Urinary bladder (tissue), 3 donors: ENCODE measurements at regions not wholly inside any gene's neighbourhood (a gene's known extent, or its start where the extent isn't known, plus 50 kb on each side); places are given as distances from the start of the nearest gene placed in this dataset.

Source experiments
- DNase-seq: peaks from one replicate; pipeline ENCODE4 v3.0.0-alpha.2; 2015; ENCODE audit errors: extremely low spot score
- H3K27ac ChIP-seq: one replicate; pipeline ENCODE4 v1.5.1; 2013; ENCODE audit warnings: low read depth, mild to moderate bottlenecking, moderate library complexity
- H3K36me3 ChIP-seq: one replicate; pipeline ENCODE4 v1.6.1; 2013; ENCODE audit warnings: mild to moderate bottlenecking, moderate library complexity; ENCODE audit not compliant: insufficient read depth
- H3K4me1 ChIP-seq: one replicate; pipeline ENCODE4 v1.6.1; 2013; ENCODE audit warnings: mild to moderate bottlenecking, moderate library complexity; ENCODE audit not compliant: insufficient read depth
- H3K4me3 ChIP-seq: one replicate; pipeline ENCODE4 v1.5.1; 2013; ENCODE audit warnings: low read depth, low read length
- WGBS: extraction: QIAGEN DNeasy Blood & Tissue Kit; methylation state at CpG from one replicate; pipeline ENCODE4 v1.1.7; 2013; 5-methylcytosine and 5-hydroxymethylcytosine counted together
- donor health status: healthy with polysubstance abuse.
- donor health status: healthy.

GRCh38 chr16:6949240-6949639 lies 383.4 kb upstream of the RBFOX1 start:
- no peaks in the 10 kb centered on the region for H3K4me1 ChIP-seq
- H3K27ac ChIP-seq: no peak overlapping the region
- WGBS: 65% methylated on average over 5 of the region's 5 CpGs
- no peaks in the 10 kb centered on the region for H3K36me3 ChIP-seq
- no peak for DNase-seq
- no peak overlapping the region for H3K4me3 ChIP-seq

GRCh38 chr16:6947291-6947690 lies 385.4 kb upstream of the RBFOX1 start:
- Histone ChIP-seq H3K4me1 (no peaks in the 10 kb centered on the region), H3K4me3 (no peak overlapping the region), H3K36me3 (no peaks in the 10 kb centered on the region), H3K27ac (no peak overlapping the region)
- 62% methylated on average over 6 of the region's 6 CpGs for WGBS
- no peak for DNase-seq

- 35% methylated on average over 1 of the region's 1 CpG for WGBS
- Histone ChIP-seq H3K4me3 (no peak overlapping the region), H3K4me1 (no peaks in the 10 kb centered on the region), H3K36me3 (no peaks in the 10 kb centered on the region), H3K27ac (no peak overlapping the region)
- DNase-seq: no peak
These were observed 385.8 kb upstream of the RBFOX1 start for GRCh38 chr16:6946802-6947201.

GRCh38 chr16:6946106-6946505 lies 386.5 kb upstream of the RBFOX1 start:
- Histone ChIP-seq H3K36me3 (no peaks in the 10 kb centered on the region), H3K27ac (no peak overlapping the region), H3K4me3 (no peak overlapping the region), H3K4me1 (no peaks in the 10 kb centered on the region)
- WGBS: 63% methylated on average over 1 of the region's 1 CpG
- DNase-seq: no peak

DNA sequence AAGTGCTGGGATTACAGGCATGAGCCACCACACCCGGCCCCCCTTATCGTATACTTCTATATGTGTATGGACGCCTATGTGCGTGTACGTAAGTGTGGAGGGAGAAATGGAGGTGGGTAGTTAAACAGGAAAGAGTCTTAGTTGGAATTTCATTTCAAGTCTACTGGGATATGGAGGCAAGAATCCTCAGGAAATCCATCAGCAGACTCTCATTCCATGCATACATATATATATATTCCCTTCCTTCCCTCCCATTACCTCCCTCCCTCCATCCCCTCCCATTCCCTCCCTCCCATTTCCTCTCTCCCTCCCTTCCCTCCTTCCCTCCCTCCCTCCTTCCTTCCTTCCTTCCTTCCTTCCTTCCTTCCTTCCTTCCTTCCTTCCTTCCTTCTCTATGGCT lies 391.7 kb upstream of the RBFOX1 start:
- Histone ChIP-seq H3K4me1 (no peaks in the 10 kb centered on the region), H3K36me3 (no peaks in the 10 kb centered on the region), H3K27ac (no peak overlapping the region), H3K4me3 (no peak overlapping the region)
- 91% methylated on average over 5 of the region's 5 CpGs for WGBS
- DNase-seq: no peak

GRCh38 chr16:6937641-6938040 lies 395.0 kb upstream of the RBFOX1 start:
- no peaks in the 10 kb centered on the region for H3K36me3 ChIP-seq
- H3K4me1 ChIP-seq: no peaks in the 10 kb centered on the region
- DNase-seq: no peak
- H3K27ac ChIP-seq: no peak overlapping the region
- no peak overlapping the region for H3K4me3 ChIP-seq
- 78% methylated on average over 5 of the region's 5 CpGs for WGBS

DNA sequence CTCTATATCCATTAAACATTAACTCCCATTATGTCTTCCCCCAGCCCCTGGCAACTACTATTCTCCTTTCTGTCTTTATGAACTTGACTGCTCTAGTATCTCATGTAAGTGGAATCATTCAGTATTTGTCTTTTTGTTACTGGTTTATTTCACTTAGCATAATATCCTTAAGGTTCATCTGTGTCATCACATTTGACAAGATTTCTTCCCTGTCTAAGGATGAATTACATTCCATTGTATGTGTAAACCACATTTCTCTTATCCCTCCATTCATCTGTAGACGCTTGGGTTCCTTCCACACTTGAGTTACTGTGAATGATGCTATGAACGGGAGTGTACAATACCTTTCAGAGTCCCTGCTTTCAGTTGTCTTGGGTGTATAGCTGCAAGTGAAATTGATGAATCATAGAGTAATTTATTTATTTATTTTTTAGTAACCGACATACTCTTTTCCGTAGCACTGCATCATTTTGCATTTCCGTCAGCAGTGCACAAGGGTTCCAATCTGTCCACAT lies 399.7 kb upstream of the RBFOX1 start:
- WGBS: 83% methylated on average over 5 of the region's 5 CpGs
- no peaks in the 10 kb centered on the region for H3K36me3 ChIP-seq
- no peaks in the 10 kb centered on the region for H3K4me1 ChIP-seq
- no peak overlapping the region for H3K27ac ChIP-seq
- H3K4me3 ChIP-seq: no peak overlapping the region
- no peak for DNase-seq

GRCh38 chr16:6929868-6930267 lies 402.8 kb upstream of the RBFOX1 start:
- Histone ChIP-seq H3K4me3 (no peak overlapping the region), H3K36me3 (no peaks in the 10 kb centered on the region), H3K27ac (no peak overlapping the region), H3K4me1 (no peaks in the 10 kb centered on the region)
- WGBS: 47% methylated on average over 4 of the region's 4 CpGs
- DNase-seq: no peak

GRCh38 chr16:6926762-6927161 lies 405.9 kb upstream of the RBFOX1 start:
- H3K27ac ChIP-seq: no peak overlapping the region
- DNase-seq: no peak
- WGBS: 25% methylated on average over 7 of the region's 7 CpGs
- H3K4me3 ChIP-seq: no peak overlapping the region
- no peaks in the 10 kb centered on the region for H3K36me3 ChIP-seq
- no peaks in the 10 kb centered on the region for H3K4me1 ChIP-seq

DNA sequence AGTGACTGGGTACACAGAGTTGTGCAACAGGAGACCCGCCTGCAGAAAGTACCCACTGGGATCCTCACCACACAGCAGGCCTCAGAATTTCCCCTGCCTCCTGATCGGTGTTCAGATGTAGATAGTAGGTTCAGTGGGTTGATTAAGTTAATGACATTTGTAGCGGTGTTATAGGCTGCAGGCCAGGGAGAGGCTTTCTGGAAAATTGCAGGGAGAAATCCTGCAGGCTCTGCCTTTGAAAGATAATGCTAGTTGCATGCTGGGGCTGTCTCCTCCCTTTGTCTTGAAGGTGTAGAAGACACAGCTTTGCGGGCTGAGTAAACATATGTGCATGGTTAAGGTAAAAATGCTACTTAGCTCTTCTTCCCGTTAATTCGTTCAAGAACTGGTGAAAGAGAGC lies 406.3 kb upstream of the RBFOX1 start:
- WGBS: 23% methylated on average over 6 of the region's 6 CpGs
- DNase-seq: no peak
- no peak overlapping the region for H3K4me3 ChIP-seq
- no peaks in the 10 kb centered on the region for H3K4me1 ChIP-seq
- no peaks in the 10 kb centered on the region for H3K36me3 ChIP-seq
- H3K27ac ChIP-seq: no peak overlapping the region

GRCh38 chr16:6918646-6919045 lies 414.0 kb upstream of the RBFOX1 start:
- H3K4me1 ChIP-seq: no peaks in the 10 kb centered on the region
- no peak overlapping the region for H3K27ac ChIP-seq
- H3K36me3 ChIP-seq: no peaks in the 10 kb centered on the region
- no peak for DNase-seq
- H3K4me3 ChIP-seq: no peak overlapping the region
- WGBS: 87% methylated on average over 7 of the region's 7 CpGs

GRCh38 chr16:6916946-6917345 lies 415.7 kb upstream of the RBFOX1 start:
- Histone ChIP-seq H3K27ac (no peak overlapping the region), H3K4me1 (no peaks in the 10 kb centered on the region), H3K4me3 (no peak overlapping the region), H3K36me3 (no peaks in the 10 kb centered on the region)
- 89% methylated on average over 2 of the region's 2 CpGs for WGBS
- DNase-seq: no peak

- H3K36me3 ChIP-seq: no peaks in the 10 kb centered on the region
- H3K4me3 ChIP-seq: no peak overlapping the region
- no peak for DNase-seq
- H3K27ac ChIP-seq: no peak overlapping the region
- WGBS: 80% methylated on average over 5 of the region's 5 CpGs
- H3K4me1 ChIP-seq: no peaks in the 10 kb centered on the region
These were observed 419.1 kb upstream of the RBFOX1 start for GRCh38 chr16:6913566-6913965.

DNA sequence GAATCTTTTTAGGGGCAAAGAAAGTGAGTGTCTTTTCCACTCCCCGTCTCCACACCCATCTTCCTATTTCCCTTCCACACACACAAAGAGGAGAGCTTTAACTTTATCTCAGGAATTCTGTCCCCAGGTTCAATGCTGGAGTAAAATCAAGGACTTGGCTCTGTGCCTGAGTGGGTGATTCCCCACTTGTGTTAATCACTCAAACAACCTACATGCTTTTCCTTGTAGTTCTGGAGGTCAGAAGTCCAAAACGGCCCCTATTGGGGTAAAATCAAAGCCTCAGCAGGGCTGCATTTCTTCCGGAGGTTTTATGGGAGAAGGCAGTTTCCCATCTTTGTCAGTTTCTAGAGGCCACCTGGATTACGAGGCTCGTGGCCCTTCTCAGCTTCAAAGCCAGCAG lies 422.3 kb upstream of the RBFOX1 start:
- whole genome bisulfite sequencing: 31% methylated on average over 5 of the region's 5 CpGs
- H3K4me3 ChIP-seq: no peak overlapping the region
- H3K36me3 ChIP-seq: no peaks in the 10 kb centered on the region
- H3K27ac ChIP-seq: no peak overlapping the region
- DNase-seq: no peak
- no peaks in the 10 kb centered on the region for H3K4me1 ChIP-seq

DNA sequence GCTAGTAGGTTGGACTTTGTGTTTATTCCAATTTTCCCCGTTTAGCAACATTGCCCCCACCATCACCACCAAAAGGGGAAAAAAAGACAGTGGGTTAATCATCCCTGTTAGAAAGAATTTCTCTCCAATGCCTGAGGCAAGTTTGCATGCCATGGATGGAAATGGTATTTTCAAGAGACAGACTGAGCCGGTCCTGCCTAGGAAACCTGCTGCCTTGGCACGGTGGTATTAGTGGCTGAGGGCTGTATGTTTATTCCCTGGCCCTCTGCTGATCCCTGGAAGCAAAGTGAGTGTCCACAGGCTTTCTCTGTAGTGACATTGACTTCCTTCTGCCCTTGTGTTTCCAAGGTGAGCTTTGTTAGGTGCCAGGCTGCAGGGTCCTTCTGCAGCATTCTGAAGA lies 427.0 kb upstream of the RBFOX1 start:
- DNase-seq: no peak
- H3K4me1 ChIP-seq: no peaks in the 10 kb centered on the region
- no peak overlapping the region for H3K27ac ChIP-seq
- 43% methylated on average over 3 of the region's 3 CpGs for WGBS
- no peak overlapping the region for H3K4me3 ChIP-seq
- H3K36me3 ChIP-seq: no peaks in the 10 kb centered on the region
